Suppressor macrophage treated with lipopolysaccharide for 1 hour (primary cell): ENCODE measurements at regions not wholly inside any gene's neighbourhood (a gene's known extent, or its start where the extent isn't known, plus 50 kb on each side); places are given as distances from the start of the nearest gene placed in this dataset.
A peak's percentile ranks its signal among the peaks of the same experiment; 100 is the strongest.
"Not testable (repeated sequence)": the region's sequence is repeated elsewhere in the genome, so short reads cannot be mapped to it uniquely, and the experiment has no call there.

Experiments
- DNase-seq, 3 donors: peaks; one replicate each; pipeline ENCODE4 v3.0.0-alpha.2; 2020 to 2022

GRCh38 chr16:49944221-49944620 is 80.8 kb upstream of the CNEP1R1 start:
- DNase-seq: no peak

- DNase-seq: no peak
Observed at GRCh38 chr16:49947907-49948678, 76.9 kb upstream of the CNEP1R1 start.

GRCh38 chr16:49951574-49952195 is 73.3 kb upstream of the CNEP1R1 start:
- DNase-seq: peak in 2 of 3 donors; percentile 12 to 13

- DNase-seq: peak in 2 of 3 donors; percentile 33 to 38
Observed at GRCh38 chr16:49952386-49952785, 72.6 kb upstream of the CNEP1R1 start.

- DNase-seq: no peak
Observed at GRCh38 chr16:49953090-49953489, 71.9 kb upstream of the CNEP1R1 start.

- DNase-seq: no peak
Observed at GRCh38 chr16:49955858-49956257, 69.2 kb upstream of the CNEP1R1 start.

GRCh38 chr16:49956915-49957314 is 68.1 kb upstream of the CNEP1R1 start:
- DNase-seq: no peak

GRCh38 chr16:49958448-49958847 is 66.6 kb upstream of the CNEP1R1 start:
- DNase-seq: no peak

GRCh38 chr16:49959552-49960277 is 65.3 kb upstream of the CNEP1R1 start:
- no peak for DNase-seq

- DNase-seq: no peak
Observed at GRCh38 chr16:49961089-49961488, 63.9 kb upstream of the CNEP1R1 start.

GRCh38 chr16:49962566-49962965 is 62.5 kb upstream of the CNEP1R1 start:
- not testable (repeated sequence) for DNase-seq

- DNase-seq: no peak
Observed at GRCh38 chr16:49964316-49964715, 60.7 kb upstream of the CNEP1R1 start.

- no peak for DNase-seq
Observed at GRCh38 chr16:49964973-49965372, 60.1 kb upstream of the CNEP1R1 start.

- DNase-seq: no peak
Observed at GRCh38 chr16:49967012-49967559, 57.9 kb upstream of the CNEP1R1 start.

GRCh38 chr16:49969091-49970030 is 55.7 kb upstream of the CNEP1R1 start:
- no peak for DNase-seq

GRCh38 chr16:49970797-49971431 is 54.1 kb upstream of the CNEP1R1 start:
- no peak for DNase-seq

GRCh38 chr16:49972280-49972679 is 52.7 kb upstream of the CNEP1R1 start:
- no peak for DNase-seq

GRCh38 chr16:49972961-49973360 is 52.1 kb upstream of the CNEP1R1 start:
- DNase-seq: no peak
